HK-2 (cell line): ENCODE measurements at regions not wholly inside any gene's neighbourhood (a gene's known extent, or its start where the extent isn't known, plus 50 kb on each side); places are given as distances from the start of the nearest gene placed in this dataset.
"Not testable (repeated sequence)": the region's sequence is repeated elsewhere in the genome, so short reads cannot be mapped to it uniquely, and the experiment has no call there.

ENCODE experiments used
- DNase-seq: peaks from one replicate; pipeline ENCODE4 v3.0.0-alpha.2; 2018; ENCODE audit not compliant: unreplicated experiment

GRCh38 chr2:238599549-238600505 lies 173.1 kb downstream of the ASB1 start:
- DNase-seq: no peak

DNA sequence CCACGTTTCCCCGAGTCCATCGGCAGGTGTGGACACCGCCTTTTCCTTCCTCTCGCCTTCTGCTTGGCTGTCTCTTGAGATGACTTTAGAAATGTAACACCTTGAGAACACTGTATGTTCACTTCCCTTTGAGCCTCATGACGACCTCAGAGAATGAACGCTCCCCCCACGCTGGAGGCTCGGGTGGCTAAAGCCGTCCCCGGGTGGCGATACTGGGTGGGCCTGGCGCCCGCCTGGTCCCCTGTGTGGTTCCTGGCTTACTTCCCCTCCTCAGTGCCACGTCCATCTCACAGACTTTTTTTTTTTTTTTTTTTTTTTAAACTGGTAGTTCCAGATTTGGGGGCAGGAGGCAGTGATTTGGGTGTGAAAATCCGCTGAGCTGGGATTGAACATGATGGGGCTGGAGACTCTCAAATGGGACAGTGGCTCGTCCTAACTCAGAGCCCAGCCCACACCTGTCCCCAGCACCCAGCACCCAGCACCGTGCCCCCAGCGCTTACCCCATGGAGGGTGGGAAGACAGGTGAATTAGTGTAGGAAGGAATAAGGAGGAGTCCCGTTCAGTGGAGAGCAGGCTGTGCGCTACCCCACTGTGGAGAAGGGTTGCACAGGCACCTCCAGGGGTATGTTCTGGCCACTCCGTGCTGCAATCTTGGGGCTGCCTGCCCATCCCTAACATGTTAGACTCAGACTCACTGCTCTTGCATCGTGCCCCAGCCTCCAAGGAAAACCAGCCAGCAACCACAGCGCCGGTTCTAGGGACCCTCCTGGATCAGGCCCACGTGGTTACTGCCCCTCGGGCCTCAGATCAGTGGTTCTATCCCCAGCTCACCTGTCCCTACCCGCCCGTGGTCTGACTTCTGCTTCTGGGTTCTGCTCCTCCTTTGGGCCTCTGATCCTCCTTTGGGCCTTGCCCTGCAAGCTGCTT lies 174.0 kb downstream of the ASB1 start:
- no peak for DNase-seq

GRCh38 chr2:238601433-238602222 lies 174.9 kb downstream of the ASB1 start:
- no peak for DNase-seq

DNA sequence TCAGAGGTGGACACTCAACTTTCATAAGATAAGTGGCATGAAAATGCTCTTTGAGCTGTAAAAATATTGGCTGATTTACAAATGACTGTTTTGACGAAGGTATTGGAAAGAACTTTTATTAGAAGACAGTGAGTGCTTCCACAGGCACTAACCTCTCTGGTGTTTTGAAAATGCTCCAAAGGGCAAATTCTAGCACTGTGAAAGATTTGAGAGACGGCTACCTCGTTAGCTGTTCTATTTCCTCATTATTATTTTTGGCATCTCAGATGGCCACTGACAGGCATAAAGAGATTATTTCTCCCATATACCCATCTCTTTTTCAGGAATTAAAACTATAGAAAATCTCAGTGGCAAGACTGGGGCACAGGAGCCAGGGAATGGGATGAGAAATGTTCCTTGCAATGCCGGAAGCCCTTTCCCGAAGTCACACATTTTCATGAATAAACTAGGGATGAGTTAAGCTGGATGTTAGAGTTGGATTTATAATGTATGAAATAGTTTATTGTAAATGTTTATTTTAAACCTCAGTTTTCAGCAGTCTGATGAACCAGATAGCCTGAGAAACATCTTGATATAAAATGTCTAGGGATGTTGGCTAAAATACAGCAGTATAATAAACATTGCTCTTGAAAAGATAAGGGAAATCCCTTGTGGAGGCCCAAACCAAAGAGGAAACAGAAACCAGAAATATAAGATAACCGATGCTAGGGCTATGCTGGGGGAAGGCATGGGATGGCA lies 175.7 kb downstream of the ASB1 start:
- no peak for DNase-seq

GRCh38 chr2:238603596-238603995 lies 176.9 kb downstream of the ASB1 start:
- no peak for DNase-seq

DNA sequence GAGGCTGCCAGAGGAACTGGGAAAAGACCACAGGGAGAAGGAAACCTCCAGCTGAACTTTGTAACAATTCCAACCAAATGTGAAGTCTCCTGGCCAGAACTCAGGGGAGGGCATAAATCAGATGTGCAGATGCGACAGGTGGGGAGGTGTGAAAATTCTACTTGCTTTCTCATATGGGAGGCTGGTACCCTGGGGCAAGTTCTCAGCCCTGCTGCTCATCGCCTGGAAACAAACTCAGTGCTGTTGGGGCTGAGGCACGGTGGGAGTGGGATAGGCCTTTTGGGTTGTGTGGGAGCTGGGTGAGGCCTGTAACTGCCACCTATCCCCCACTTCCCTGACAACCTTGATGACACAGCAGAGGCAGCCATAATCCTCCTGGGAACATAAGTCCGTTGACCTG lies 179.6 kb downstream of the ASB1 start:
- DNase-seq: no peak

- no peak for DNase-seq
Measured at GRCh38 chr2:238613610-238614009, 186.9 kb downstream of the ASB1 start.

GRCh38 chr2:238614376-238614775 lies 187.6 kb downstream of the ASB1 start:
- no peak for DNase-seq

DNA sequence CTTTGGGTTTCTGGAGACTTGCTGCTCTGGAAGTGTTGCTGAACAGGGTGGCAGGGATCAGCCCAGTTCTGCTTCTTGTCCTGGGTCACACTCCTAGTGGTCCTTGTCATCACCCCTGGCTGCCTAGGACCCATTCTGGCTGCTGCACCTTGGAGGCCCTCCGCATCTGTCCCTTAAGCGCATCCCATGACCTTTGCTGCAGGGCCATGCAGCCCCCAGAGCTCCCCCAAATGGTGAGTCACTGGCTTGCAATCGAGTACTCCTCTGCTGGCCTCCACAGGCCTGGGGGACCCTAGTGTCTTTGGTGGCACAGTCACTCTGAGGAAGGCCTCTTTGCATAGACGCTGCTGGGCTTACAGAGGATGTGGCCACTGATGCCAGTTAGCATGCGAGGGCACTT lies 188.5 kb downstream of the ASB1 start:
- no peak for DNase-seq

DNA sequence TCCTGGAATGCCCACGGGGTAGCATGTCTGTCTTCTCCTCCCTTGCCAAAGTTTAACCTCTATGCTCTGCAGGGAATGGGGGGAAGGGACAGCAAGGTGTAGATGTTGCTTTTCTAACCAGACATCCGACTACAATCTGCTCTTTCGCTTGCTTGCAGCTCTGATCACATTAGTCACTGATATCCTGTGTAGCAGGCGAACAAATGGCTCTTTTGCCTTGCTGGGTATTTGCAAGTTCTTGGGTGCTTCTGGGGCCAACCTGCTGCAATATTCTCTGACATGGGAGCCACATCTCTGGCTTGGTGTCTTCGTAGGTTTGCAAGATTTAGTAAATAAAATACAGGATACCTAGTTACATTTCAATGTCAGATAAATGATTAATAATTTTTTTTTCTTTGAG lies 190.0 kb downstream of the ASB1 start:
- DNase-seq: no peak

GRCh38 chr2:238618494-238619283 lies 192.0 kb downstream of the ASB1 start:
- not testable (repeated sequence) for DNase-seq

DNA sequence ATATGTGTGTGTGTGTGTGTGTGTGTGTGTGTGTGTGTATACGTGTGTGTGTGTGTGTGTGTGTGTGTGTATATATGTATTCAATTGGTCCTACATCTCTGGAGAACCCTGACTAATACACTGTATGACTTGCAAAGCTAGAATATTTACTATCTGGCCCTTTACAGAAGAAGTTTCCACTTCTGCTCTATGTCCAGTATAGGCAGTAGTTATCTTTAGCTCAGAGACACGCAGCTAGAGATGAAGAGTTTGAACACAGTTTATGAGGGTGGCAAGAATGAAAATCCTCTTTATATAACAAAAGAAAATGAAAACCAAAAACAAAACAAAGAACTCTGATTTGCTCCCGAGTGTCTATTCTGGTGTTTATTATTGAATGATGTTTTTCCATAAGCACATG lies 201.2 kb downstream of the ASB1 start:
- DNase-seq: no peak

GRCh38 chr2:238629064-238629463 lies 202.3 kb downstream of the ASB1 start:
- DNase-seq: no peak

DNA sequence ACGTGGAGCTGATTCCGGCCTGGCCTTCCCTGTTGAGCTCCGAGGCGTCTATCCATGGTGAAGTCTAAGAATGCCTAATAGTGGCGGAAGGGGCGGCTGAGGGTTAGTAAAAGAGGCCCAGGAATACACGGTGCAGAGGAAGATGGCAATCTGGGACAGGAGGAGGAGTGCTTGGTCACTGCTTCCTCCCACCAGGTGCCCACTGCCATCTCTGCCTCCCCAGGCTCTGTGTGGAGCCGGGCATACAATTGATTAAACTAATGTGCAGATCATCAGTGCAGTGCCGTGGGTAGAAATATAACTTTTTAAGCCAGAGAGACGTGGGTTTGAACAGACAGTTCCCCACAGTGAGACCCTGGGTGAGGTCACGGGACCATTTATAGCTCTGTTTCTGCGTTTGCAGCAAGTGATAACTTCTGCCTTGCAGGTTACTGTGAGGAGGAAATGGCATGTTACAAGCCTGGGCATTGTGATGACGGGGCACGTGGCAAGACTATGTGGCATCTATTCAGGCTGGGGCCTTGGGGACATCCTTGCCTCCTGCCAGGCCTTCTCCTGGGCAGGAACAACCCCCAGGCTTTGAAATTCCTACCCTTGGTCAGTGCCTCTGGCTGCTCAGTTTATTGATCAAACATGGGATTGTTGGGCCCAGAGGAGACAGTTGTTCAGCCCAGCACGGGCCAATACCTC lies 204.9 kb downstream of the ASB1 start:
- no peak for DNase-seq

DNA sequence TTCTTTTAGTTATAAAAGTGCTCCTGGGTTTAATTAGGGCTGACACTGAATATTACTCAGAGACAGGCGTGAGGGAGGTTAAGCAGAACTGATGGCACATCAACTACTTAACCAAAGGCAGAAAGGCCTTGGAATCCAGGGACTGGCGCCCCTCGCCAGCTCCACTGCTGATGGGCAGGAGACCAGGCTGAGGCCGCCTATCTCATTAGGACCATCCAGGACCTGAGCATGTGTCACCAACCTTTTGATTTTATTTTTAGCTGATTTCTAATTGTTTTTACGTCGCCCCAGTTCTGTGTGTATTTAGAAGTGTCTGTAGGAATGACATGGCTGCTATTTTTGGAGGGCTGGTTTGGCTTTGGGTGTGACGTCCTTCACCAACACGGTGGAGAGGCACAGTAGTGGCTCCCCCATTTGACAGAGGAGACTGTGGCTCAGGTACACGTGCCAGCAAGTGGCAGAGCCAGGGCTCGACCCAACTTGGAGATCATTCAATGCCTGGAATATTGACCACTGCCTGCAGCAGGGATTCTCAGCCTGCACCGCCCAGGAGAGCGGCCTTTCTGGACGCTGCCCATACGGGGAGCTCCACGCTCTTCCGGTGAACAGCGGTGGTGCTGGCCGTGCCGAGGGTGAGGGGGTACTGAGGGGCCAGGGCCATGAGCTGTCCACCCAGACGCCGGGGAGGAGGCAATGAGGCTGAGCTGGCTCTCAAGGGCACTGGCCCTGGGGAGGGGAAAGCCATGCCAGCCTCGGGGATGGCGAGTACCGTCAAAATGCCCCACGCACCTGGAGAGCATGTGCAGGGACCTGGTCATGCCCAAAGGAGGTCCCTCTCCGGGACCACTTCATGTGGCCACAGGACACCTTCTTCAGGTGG lies 205.7 kb downstream of the ASB1 start:
- no peak for DNase-seq

DNA sequence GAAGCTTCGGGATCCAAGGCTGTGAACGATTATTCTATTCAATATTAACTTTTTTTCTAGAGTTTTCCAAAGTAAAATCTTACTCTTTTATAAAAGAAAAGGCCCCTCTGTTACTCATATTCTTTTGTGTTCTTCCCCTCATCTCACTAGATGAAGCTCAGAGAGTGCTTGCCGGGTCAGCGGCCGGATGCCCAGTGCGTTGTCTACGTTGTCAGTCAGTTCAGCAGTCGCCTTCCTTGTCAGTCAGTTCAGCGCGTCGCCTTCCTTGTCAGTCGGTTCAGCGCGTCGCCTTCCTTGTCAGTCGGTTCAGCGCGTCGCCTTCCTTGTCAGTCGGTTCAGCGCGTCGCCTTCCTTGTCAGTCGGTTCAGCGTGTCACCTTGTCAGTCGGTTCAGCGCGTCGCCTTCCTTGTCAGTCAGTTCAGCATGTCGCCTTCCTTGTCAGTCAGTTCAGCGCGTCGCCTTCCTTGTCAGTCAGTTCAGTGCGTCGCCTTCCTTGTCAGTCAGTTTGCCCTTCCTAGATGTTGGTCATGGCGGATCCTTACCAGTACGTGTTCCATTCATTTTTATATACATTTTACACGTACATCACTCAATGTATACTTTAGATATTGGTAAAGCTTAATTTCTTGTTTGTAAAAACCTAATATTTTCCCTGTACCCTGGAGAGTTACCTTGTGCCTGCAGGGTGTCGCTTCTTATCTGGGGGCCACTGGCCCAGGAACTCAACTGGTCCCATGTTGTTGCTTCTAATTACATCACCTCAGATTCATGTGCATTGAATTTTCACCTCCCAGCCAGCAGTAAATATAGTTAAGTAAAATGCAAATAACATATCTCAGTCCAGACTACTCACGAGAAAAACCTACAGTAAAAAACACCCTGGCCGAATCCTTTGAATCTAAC lies 206.9 kb downstream of the ASB1 start:
- DNase-seq: no peak

GRCh38 chr2:238634701-238635357 lies 208.1 kb downstream of the ASB1 start:
- no peak for DNase-seq
